HG03571 (cell line): ENCODE measurements at regions not wholly inside any gene's neighbourhood (a gene's known extent, or its start where the extent isn't known, plus 50 kb on each side); places are given as distances from the start of the nearest gene placed in this dataset.

Experiments used
- ATAC-seq: cut with Tn5 transposase; IDR thresholded peaks from one replicate; pipeline ENCODE4 v1.9.1; 2021; ENCODE audit not compliant: unreplicated experiment

DNA sequence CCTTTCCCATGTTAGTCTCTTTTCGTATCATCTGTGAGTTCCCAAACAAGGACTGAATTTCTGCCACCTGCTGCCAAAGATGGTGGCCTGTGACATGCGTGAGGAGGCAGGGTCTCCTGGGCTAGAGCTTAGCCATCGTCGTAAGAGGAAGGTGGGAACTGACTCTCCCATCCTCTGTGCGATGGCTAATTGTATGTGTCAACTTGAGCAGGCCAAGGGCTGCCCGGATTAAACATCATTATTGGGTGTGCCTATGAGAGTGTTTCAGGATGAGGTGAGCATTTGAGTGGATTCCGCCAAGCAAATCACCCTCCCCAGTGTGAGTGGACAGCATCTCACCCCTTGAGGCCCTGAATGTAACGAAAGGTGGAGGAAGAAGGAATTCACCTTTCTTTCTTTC is 220.7 kb upstream of the DIO3 start:
- no peak for ATAC-seq

DNA sequence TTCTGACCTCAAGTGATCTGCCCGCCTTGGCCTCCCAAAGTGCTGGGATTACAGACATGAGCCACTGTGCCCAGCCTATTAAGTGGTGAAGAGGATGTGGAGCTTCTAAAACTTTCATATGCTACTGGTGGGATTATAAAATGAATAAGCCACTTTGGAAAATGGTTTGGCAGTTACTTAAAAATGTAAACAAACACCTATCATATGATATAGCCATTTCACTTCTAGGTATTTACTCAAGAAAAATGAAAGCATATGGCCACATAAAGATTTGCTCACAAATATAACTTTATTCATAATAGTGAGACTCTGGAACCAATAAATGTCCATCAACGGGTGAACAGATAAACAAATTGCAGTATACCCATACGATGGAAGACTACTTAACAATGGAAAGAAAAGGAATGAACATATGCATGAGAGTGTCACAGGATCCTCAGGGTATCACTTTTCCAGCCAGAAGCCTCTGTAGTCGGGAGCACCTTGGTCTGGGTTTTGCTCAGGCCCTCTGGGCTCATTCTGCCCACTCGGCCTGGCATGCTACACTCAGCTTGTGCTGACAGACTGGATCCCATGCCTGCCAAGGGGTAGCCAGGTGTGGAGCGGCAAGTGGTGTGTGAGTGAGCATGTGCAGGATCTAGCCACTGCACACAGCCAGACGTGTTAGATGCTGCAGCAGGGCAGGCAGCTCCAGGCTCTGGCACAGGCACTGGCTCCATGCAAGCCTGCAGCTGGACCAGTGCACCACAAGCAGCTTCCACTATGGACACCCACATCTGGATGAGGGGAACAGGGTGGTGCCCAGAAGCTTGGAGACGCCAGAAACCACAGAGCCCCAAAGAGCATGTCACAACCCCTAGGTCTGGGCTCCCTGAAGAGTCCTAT is 213.2 kb upstream of the DIO3 start:
- ATAC-seq = no peak

DNA sequence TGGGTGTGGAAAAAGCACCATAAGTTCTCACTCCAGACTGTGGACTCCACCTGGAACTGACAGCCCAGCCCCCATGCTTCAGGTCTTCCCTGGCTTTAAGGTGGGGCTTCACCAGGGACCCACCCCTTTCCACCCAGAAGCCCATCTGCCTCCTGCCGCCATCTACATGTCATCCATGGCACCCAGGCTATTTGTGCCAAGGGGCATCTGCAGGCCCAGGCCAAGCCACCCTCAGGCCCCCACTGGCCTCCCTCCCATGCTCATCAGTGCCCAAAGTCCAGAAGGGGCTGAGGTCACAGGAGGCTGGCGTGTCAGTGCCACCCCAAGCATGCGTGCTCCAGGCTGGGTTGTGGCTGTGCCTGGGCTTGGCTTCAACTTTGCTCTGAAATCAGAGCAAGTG is 212.2 kb upstream of the DIO3 start:
- no peak for ATAC-seq

DNA sequence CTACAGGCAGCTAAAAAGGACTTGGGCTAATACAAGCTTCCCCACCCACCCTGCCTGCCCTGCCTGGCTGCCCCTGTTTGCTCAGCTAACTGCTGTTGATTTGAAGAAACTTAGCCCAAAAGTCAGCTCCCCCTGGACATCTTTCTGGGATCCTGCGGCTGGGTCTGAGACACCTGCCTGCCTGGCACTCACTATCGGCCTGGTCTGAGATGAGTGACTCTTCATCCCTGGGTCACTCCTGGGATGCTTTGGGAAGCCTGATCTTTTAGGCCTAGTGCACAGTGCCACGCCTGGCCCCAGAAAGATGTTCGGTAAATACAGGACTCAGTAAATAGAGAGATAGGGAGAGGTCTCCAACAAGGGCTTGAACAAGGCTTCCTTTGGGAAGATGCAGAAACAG is 211.3 kb upstream of the DIO3 start:
- no peak for ATAC-seq

DNA sequence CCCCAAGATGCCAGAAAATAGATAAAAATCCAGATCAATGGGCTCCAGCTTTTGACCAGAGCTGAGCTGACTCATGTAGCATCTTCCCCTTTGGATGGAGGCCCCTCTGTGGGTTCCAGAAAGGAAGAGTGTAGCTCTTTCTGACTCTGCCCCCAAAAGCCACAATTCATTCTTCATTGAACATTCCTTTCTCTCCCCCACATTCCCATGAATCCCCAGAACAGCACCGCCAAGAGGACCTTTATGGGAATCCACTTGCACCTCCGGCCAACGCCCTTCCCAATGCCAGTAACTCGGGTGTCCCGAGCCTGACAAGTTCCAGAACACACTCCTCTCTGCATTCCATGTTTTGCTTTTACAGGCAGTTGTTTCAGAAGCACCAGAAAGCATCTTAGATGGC is 210.6 kb upstream of the DIO3 start:
- ATAC-seq = no peak

DNA sequence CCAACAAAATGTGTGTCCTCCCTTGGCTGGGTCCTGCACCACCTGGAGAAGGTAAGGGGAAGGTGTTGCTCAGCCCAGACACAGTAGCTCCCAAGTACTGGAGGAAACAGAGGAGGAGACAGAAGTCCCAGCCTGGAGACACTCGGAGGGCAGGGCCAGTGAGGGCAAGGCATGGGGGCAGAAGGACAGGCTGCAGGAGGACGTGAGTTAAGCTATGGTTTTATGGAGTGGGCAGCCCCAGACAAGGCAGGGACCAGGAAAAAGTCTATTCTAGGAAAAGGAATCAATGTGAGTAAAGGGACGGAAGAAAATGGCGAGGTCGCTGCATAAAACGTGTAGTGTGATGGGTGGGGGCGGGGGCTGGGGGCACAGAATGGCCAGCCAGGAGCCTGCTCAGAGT is 210.1 kb upstream of the DIO3 start:
- no peak for ATAC-seq

DNA sequence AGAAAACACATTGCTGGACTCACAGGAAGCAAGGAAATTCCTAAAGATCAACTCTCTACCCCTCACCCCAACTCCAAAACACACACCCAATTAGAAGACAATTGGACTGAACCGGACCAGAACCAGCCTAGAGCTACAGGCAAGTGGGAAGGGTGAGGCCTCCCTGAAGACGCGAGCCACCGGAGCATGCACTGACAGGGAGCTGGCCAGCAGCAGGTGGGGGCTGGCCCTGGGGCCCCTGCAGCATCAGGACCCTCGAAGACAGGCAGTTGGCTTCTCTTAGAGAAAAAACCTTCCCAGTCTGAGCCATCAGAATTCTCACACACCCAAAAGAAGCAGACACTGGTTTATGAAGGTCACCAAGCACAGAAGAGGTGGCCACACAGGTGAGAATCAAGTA is 209.5 kb upstream of the DIO3 start:
- ATAC-seq = no peak

DNA sequence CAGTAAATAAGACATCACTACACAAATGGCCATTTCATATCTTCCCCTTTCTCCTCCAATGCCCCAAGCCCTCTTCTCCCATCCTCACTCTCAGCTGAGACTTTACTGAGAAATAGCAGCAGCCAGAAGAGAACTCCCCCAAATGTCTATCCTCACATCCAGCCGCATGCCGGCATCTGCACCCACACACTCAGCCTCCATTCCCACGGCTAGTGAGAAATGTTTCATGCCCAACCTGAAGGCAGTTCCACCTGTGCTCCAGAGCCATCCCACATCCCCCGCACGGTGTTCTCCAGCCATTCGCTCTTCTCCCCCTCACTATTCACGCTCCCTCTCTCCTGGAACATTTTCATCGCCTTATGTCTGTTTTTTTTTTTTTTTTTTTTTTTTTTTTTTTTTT is 208.7 kb upstream of the DIO3 start:
- ATAC-seq = no peak

DNA sequence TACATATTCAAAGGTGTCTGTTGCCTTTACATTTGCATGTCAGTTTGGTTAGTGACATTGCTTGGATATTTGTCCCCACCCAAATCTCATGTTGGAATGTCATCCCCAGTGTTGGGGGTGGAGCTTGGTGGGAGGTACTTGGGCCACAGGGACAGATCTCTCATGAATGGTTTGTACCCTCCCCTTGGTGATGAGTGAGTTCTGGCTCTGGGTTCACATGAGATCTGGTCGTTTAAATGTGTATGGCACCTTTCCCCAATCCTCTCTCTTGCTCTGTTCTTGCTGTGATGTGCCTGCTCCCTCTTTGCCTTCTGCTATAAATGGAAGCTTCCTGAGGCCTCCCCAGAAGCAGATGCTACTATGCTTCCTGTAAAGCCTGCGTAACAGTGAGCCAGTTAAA is 207.9 kb upstream of the DIO3 start:
- ATAC-seq = no peak

DNA sequence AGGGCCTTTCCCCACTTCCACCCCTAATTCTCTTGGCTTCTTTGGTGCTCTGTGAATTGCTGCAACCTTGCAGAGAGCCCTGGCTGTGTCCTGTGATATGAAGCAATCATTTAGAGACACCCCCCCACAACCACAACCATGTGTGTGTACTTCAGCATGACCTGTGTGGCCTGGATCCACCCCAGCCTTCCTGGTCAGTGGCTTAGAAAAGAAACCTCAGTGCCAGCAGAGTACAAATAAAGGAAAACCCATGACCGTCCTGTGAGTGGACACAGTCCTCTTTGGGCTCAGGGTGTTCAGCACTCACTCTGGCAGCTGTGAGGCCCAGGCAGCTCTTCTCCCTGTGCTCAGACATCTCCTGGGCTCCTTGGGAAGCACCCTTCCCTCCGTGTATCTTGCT is 206.6 kb upstream of the DIO3 start:
- ATAC-seq = no peak

DNA sequence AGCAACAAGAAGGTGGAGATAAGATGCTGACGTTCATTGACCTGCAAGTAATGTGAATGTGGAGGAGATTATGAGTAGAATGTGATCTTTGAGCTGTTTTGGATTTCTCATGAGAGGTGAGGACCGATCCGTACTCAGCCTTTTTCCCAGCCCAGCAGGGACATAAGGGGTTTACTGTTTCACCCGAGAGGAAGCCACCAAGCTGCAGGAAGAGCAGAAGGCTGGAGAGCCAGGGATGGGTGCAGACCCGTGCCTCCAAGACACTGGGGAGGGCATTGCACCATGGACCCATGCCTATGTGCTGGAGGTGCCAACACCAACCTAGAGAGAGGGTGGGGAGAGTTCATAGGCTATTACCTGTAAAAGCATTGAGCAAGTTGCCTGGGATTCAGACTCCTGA is 206.0 kb upstream of the DIO3 start:
- no peak for ATAC-seq

DNA sequence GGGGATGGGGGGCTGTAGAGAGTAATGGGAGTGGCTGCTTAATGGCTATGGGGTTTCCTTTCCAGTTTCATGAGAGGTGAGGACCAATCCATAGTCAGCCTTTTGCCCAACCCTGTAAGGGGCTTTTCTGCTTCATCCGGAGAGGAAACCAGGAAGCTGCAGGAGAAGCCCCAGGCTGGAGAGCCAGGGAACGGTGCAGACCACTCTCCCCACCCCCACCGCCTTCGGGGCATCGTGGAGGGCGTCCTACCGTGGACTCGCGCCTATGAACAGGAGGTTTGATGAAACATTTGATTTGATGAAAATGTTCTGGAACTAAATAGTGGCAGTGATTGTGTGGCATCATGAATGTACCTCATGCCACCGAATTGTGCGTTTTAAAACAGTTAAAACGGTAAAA is 204.3 kb upstream of the DIO3 start:
- no peak for ATAC-seq

DNA sequence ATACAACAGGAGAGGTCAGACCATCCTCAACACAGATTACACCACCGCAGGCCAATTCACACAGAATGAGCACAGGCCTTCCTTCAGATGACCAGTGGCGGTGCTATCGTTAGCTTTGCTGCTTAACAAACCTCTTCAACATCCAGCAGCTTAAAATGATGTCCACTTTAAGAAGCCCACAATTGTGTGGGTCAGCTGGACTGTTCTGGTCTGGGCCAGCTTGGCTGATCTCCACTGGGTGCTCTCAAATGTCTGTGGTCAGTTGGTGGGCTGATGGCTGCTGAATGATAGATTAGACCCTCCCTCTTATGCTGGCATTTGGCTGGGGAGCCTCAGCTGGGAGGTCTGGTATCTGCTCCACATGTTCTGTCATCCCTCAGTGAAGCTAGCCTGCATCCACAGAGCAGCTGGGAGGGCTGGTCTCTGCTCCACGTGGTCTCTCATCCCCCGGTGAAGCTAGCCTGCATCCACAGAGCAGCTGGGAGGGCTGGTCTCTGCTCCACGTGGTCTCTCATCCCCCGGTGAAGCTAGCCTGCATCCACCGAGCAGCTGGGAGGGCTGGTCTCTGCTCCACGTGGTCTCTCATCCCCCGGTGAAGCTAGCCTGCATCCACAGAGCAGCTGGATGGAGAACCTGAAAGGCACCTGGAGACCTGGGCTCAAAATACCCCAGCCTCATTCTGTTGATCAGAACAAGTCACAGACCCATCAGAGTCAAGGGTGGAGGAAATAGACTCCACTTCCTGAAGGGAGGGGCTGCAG is 203.6 kb upstream of the DIO3 start:
- no peak for ATAC-seq

DNA sequence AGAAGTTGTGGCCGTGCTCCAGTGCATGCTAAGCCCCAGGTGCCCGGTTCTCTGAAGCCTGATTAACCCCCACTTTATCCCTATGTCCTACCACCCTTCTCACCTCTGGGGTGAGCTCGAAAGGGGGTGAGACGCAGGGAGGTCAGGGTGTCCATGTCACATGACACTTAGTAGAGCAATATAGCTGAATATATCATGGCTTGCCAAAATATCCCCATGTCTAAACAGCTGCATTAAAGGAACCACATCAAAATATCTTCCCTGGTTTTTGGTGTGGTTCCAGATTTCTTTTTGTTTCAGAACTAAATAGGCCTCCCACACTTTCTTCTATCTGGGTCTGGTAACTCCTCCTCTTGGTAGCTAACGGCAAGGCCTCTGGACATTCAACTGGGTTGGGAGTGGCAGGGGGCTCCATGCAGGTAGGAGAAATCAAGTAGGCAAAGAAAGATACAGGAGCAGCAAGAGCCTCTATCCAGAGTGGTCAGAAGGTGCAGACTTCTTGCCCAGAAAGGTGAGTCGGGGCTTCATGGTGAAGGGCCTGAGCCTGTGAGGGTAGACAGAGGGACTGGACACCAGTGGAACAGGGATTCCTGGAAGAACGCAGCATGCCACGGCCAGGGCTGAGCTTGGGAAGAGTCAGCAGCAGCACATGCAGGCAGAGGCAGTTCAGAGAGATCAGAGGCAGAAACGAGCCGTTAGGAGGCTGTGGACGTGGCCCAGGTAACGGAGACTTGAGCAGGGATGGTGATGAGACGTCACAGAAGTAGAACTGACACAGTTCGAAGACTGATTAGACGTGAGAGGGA is 202.8 kb upstream of the DIO3 start:
- ATAC-seq = no peak

DNA sequence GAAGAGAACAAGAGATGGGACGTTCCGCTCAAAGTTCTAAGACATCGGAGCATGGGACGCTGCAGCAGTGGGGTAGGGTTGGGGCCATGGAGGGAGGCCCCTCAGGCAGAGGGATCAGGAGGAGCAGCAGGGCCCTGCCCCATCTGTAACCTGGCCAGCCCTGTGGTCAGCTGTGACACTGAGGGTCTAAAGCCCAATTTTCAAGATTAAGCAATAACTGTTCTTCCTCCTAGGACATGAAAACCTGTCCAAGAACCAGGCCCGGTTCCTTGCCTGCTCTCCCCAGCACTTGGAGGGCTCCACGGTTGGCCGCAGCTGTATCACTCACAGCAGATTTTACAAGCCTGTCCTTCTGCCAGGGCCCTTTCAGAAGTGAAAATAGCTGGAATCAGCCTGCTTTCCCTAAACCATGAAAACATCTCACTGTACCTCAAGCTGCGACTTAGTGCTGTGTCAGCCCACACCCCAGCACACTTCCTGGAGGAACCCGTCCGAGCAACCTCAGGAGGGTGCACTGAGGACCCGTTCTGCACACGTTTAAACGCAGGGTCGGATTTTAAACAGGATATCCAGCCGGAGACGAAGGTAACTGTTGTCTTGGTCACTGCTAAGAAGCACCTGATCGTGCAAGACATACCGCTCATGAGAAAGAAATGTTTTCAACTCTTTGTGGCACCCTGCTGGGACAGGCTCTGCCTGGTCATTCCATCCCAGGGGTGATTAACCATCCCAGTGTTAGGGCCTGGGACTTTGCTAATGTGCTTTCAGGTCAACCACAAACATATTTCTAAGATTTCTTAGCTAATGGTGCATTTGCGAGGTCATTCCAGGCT is 201.9 kb upstream of the DIO3 start:
- ATAC-seq = no peak

DNA sequence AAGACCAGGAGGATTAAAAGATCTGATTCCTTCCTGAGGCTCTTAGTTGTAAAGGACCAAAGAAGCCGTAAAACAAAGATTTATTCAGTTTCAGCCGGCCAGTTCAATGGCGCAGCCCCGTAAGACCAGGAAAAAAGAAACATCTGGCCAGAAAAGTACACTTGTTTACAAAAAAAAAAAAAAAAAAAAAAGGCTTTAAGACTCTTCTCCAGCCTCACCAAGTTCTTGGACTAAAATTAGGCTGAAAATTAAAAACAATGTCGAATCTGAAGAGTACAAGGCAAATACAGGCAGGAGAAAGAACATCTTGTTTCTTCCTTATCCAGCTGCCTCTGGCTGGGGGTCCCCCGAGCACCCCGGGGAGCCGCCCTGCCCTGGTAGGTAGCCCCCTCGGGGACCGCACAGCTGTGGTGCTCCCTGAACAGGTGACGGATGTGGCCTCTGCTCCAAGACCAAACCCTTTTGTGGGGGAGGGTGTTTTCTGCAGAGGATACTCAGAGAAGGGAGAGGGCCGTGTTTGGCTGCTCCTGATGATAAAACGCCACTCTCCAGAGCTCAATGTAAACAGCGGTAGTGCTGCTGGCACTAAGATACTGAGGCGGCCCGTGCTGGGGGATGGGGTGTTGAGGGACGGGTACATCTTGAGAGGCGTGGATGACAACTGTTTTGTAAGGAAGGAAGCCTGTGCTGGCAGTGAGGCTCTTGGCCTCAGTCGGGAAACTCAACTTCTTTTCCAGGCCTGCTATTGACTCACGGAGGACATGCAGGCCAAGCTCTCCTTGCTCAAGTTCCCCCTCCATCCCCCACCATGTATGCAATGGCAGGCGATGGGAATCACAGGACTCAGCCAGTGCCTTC is 201.0 kb upstream of the DIO3 start:
- ATAC-seq = no peak

DNA sequence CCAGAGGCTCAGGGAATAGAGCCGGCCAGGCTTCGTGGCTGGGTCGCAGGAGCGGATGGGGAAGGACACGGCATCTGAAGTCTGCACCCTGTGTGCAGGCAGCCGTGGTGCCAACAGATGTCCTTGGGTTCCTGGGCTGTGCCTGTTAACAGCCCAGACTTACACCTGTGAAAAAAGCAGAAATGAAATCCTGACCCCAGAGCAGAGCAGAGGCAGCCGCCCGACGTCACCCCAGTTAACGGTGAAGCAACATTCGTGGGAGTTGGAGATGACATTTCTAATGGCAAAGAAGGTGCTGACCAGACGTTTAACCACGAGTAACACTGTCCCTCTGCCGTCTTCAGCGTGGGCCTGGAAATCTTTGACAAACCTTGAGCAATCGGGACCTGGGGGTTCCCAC is 200.3 kb upstream of the DIO3 start:
- ATAC-seq = no peak

DNA sequence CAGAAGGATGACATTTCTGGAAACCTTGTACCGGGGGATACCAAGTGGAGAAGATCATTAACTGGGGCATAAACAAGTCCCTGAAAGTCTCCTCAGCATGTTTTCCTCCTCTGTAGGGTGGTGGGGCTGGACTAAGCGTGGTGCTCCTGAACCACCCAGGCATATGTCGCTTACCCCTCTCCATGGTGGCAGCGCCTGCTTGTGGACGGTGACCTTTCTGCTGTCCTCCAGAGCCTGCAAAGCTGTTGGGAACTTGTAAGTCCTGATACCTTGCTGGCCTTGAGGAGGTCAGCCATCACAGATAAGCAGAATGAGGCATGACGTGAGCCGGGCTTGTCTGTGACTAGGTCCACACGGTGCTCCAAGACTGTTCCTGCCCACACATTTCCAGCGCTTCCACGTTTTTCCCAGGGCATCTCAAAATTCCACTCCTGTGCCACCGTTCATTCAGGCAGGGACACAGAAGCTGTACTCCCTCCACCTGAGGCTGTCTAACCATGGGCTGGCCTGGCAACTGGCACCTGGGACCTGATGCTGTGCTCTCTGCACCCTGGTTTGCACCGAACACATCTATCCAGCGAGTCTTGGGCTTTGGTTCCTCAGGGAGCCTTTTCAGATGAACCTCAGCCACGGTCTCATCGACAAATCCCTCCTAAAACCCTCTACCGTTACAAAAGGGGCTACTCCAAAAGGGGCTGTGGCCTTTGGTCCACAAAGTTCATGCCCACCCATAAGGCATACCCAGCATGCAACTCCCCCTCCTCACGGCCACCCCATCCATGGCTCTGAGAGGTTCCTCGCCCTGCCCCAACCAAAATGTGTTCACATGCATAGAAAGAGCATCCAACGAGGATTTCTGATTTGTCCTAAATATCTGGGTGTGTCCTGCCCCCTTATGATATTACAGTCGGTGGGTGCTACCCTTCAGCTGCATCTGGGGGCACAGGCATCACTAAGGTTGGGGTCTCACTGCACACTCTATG is 199.6 kb upstream of the DIO3 start:
- ATAC-seq = no peak
